K562 (cell line): ENCODE measurements at regions not wholly inside any gene's neighbourhood (a gene's known extent, or its start where the extent isn't known, plus 50 kb on each side); places are given as distances from the start of the nearest gene placed in this dataset.

Source experiments
- ATAC-seq: fragments of 200-7000 bp; cut with Tn5 transposase; 3 replicates; pipeline ENCODE4 v1.9.1; 2020; ENCODE audit warnings: moderate library complexity
- BruUV-seq: library from RNA; stranded (reverse); fragments of 400-500 nt; replicated peaks from 2 replicates; lab custom pipeline; 2021; lab: Mats Ljungman, UMichigan
- CTCF ChIA-PET: fragments of 300-600 bp; formaldehyde crosslinking; extraction: SDS; loops from one replicate; lab custom pipeline; 2021; ENCODE audit warnings: low intra/inter-chr PET ratio; lab: Yijun Ruan, JAX
- POLR2A ChIA-PET: fragments of 300-600, 350-650 bp; sonication (Branson Sonifier 250); formaldehyde crosslinking; extraction: SDS; loops from one replicate; lab custom pipeline; 2021; ENCODE audit warnings: antibody characterized with exemption, inconsistent platforms; lab: Yijun Ruan, JAX
- DNase-seq, 4 experiments: peaks; one replicate each; pipeline versions ENCODE4 v3.0.0 to v3.0.0-alpha.2; 2011 to 2018; ENCODE audit warnings: low spot score in 3 of 4, mixed read lengths in 3 of 4; ENCODE audit errors: extremely low read depth in 1 of 4
- FAIRE-seq: peaks from 2 replicates; lab custom pipeline; 2011; peaks lifted over from hg19 to GRCh38; lab: Jason Lieb, UNC
- H2AFZ ChIP-seq: 2 replicates; pipeline ENCODE4 v1.6.0; 2011; ENCODE audit warnings: low read depth, low read length, control low read depth, inconsistent platforms
- H3K27ac ChIP-seq: fragments of 200-600 bp; 3 replicates; pipeline ENCODE4 v1.8.0; 2011; ENCODE audit warnings: low read depth, mild to moderate bottlenecking, control low read depth, inconsistent platforms, low read length, moderate library complexity, mixed read lengths; ENCODE audit errors: extremely low read depth
- H3K27me3 ChIP-seq, 2 experiments: fragments of 300-600 bp in 1 of 2; 2 replicates in 1 of 2; 3 replicates in 1 of 2; pipeline versions ENCODE4 v1.6.0 to v1.8.0; 2011; ENCODE audit warnings: inconsistent platforms in 2 of 2, low read length in 2 of 2, mild to moderate bottlenecking in 1 of 2, mixed read lengths in 1 of 2, moderate library complexity in 1 of 2; ENCODE audit not compliant: control insufficient read depth in 2 of 2, insufficient read depth in 2 of 2
- H3K36me3 ChIP-seq: fragments of 300-600 bp; 3 replicates; pipeline ENCODE4 v1.8.0; 2011; ENCODE audit warnings: mild to moderate bottlenecking, low read length, inconsistent platforms; ENCODE audit not compliant: control insufficient read depth, insufficient read depth
- H3K4me1 ChIP-seq, 2 experiments: fragments of 200-600 bp in 1 of 2; replicated peaks in 1 of 2; 2 replicates in 1 of 2; 3 replicates in 1 of 2; pipeline versions ENCODE4 v1.5.1 to v1.8.0; 2011; ENCODE audit warnings: inconsistent platforms in 2 of 2, low read length in 2 of 2, mild to moderate bottlenecking in 1 of 2, mixed read lengths in 1 of 2, moderate library complexity in 1 of 2; ENCODE audit not compliant: control insufficient read depth in 2 of 2, insufficient read depth in 2 of 2
- H3K4me2 ChIP-seq: 2 replicates; pipeline ENCODE4 v1.6.1; 2011; ENCODE audit warnings: low read length, control low read depth, inconsistent platforms, mixed read lengths; ENCODE audit not compliant: insufficient read depth
- H3K4me3 ChIP-seq: fragments of 200-600 bp; sonication (generic), shearing (Covaris generic); 2 replicates; pipeline ENCODE4 v1.5.1; 2016; ENCODE audit warnings: control low read depth, inconsistent platforms
- H3K79me2 ChIP-seq: fragments of 200-600 bp; 3 replicates; pipeline ENCODE4 v1.8.0; 2011; ENCODE audit warnings: low read length, inconsistent platforms; ENCODE audit not compliant: control insufficient read depth, insufficient read depth
- H3K9ac ChIP-seq, 2 experiments: 2 replicates each; pipeline versions ENCODE4 v1.6.0 to v1.6.1; 2011; ENCODE audit warnings: low read depth in 2 of 2, low read length in 2 of 2, control low read depth in 1 of 2, inconsistent platforms in 1 of 2, mild to moderate bottlenecking in 1 of 2, mixed read lengths in 1 of 2; ENCODE audit not compliant: insufficient read depth in 1 of 2
- H3K9me1 ChIP-seq: one replicate; pipeline ENCODE4 v1.6.0; 2011; ENCODE audit warnings: inconsistent platforms, mild to moderate bottlenecking, low read length, moderate library complexity; ENCODE audit not compliant: control insufficient read depth, insufficient read depth
- H3K9me3 ChIP-seq: replicated peaks from 2 replicates; pipeline ENCODE4 v1.5.1; 2011; ENCODE audit warnings: low read depth, low read length, inconsistent platforms; ENCODE audit not compliant: control insufficient read depth, insufficient read depth
- H4K20me1 ChIP-seq: replicated peaks from 2 replicates; pipeline ENCODE4 v1.6.1; 2011; ENCODE audit warnings: low read length, inconsistent platforms, mixed read lengths; ENCODE audit not compliant: control insufficient read depth, insufficient read depth
- HEY1 ChIP-seq: fragments of 250-450 bp; sonication (Bioruptor Pico); IDR thresholded peaks from 2 replicates; pipeline ENCODE4 v1.5.0; 2020; ENCODE audit warnings: mild to moderate bottlenecking, moderate library complexity, borderline replicate concordance
- POU5F1 ChIP-seq: fragments of 150-350 bp; IDR thresholded peaks from 2 replicates; pipeline ENCODE4 v1.6.1; 2014; ENCODE audit warnings: borderline replicate concordance, low read length, low read depth, mild to moderate bottlenecking; ENCODE audit not compliant: partially characterized antibody
- ZBTB1 ChIP-seq: sonication (generic); formaldehyde crosslinking; IDR thresholded peaks from 2 replicates; pipeline ENCODE4 v1.8.1; 2023; ENCODE audit warnings: missing genetic modification reagents, low read depth, mild to moderate bottlenecking, borderline replicate concordance
- ZNF140 ChIP-seq: fragments of 250-450 bp; sonication (Bioruptor Pico); IDR thresholded peaks from 2 replicates; pipeline ENCODE4 v1.8.0; 2021; ENCODE audit warnings: moderate library complexity, mild to moderate bottlenecking, inconsistent platforms
- ZNF174 ChIP-seq: fragments of 250-450 bp; sonication (Bioruptor Pico); IDR thresholded peaks from 2 replicates; pipeline ENCODE4 v1.4.0; 2020; ENCODE audit warnings: mild to moderate bottlenecking
- ZNF24 ChIP-seq: fragments of 450-650 bp; IDR thresholded peaks from 2 replicates; pipeline ENCODE4 v1.6.1; 2016
- WGBS: fragments of 100-300 bp; shearing (Covaris generic); methylation state at CpG from one replicate; pipeline ENCODE4 v1.1.6; 2016; ENCODE audit warnings: low coverage, mixed read lengths; ENCODE audit not compliant: insufficient coverage; ENCODE audit errors: missing lambda C conversion rate; 5-methylcytosine and 5-hydroxymethylcytosine counted together
- in situ Hi-C: fragments of 300-500 bp; cut with MboI; formaldehyde crosslinking; loops from 4 replicates; pipeline ENCODE4 v1.15.0; 2018; ENCODE audit warnings: inconsistent platforms, mixed read lengths
- intact Hi-C: fragments of 100-400 bp; cut with micrococcal nuclease; formaldehyde crosslinking; loops from 2 replicates; pipeline ENCODE4 v1.14.2; 2022
- TF ChIP-seq, protein P1 (sequence below), 2 experiments: fragments of 450-650 bp; IDR thresholded peaks; 2 replicates each; pipeline ENCODE4 v1.6.1; 2016; ENCODE audit warnings: mild to moderate bottlenecking in 2 of 2, borderline replicate concordance in 1 of 2, low read depth in 1 of 2, moderate library complexity in 1 of 2

DNA sequence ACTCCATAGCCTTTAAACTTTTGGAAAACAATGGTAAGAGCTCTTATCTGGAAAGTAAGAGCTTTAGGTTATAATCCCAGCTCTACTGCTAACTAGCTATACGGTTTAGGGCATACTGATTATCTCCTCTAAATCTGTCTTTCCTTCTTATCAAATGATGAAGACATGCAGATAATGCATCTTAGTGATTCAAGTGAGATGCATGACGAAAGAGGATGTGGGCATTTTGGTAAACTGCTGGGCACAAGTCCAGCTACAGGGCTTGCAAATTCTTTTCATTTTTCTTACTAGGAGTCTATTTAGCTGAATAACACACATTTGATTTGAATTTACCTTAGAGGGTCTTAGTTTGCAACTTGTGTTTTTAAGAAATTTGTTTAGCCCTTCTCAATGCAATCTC lies 1604.8 kb upstream of the ZEB2 start:
- no peak overlapping the region for H3K4me2 ChIP-seq
- TF ChIP-seq ZNF174 (CRISPR knock-in tag) (no peak), ZNF24 (no peak), ZNF140 (CRISPR knock-in tag) (no peak), POU5F1 (no peak)
- no peaks in the 10 kb centered on the region for H3K4me1 ChIP-seq
- no peak overlapping the region for H3K27ac ChIP-seq
- intact Hi-C loops (no loop called here), in situ Hi-C loops (no loop called here)
- no peak overlapping the region for H3K9ac ChIP-seq
- BruUV-seq = no TSS peak
- no peaks in the 10 kb centered on the region for H3K36me3 ChIP-seq
- H3K79me2 ChIP-seq = no peaks in the 10 kb centered on the region
- WGBS = 0% methylated on average over 2 of the region's 2 CpGs
- no peak overlapping the region for H2AFZ ChIP-seq
- DNase-seq (no peak), FAIRE-seq (no peak), ATAC-seq (no peak)
- H4K20me1 ChIP-seq = no peaks in the 10 kb centered on the region
- ChIA-PET POLR2A (no interaction called here), CTCF (no interaction called here)
- H3K27me3 ChIP-seq = no peaks in the 10 kb centered on the region
- no peak overlapping the region for H3K4me3 ChIP-seq
- no peaks in the 10 kb centered on the region for H3K9me3 ChIP-seq
- no peaks in the 10 kb centered on the region for H3K9me1 ChIP-seq

DNA sequence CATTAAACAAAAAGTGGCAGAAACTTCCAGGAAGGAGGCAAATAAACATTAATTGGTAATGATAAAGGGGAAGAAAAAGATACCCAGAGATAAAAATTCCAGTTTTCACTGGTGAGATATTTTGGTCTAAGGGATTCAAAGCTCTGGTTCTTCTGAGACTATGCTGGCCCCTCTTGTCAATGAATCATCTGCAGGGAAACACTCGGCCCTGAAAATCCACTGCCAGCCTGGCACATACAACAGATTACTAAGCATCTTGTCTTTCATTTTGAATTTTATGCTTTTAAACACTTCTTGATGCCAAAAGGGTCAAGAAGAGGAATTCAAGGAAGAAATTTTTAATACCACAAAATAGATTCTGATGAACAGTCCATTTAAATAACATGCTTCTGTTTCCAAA lies 1603.8 kb upstream of the ZEB2 start:
- no peak for FAIRE-seq
- CTCF ChIA-PET = no interaction called here
- Histone ChIP-seq H3K9ac (no peak overlapping the region), H3K27ac (no peak overlapping the region), H3K4me2 (no peak overlapping the region), H4K20me1 (no peaks in the 10 kb centered on the region), H3K4me3 (no peak overlapping the region), H3K9me1 (no peaks in the 10 kb centered on the region), H2AFZ (no peak overlapping the region), H3K27me3 (no peaks in the 10 kb centered on the region), H3K79me2 (no peaks in the 10 kb centered on the region), H3K9me3 (no peaks in the 10 kb centered on the region), H3K36me3 (no peaks in the 10 kb centered on the region), H3K4me1 (no peaks in the 10 kb centered on the region)
- no peak for DNase-seq
- no peak for ATAC-seq
- intact Hi-C loops (no loop called here), in situ Hi-C loops (no loop called here)
- POLR2A ChIA-PET = no interaction called here
- no TSS peak for BruUV-seq
- WGBS = 0% methylated on average over 1 of the region's 1 CpG
- TF ChIP-seq, protein P1, sequence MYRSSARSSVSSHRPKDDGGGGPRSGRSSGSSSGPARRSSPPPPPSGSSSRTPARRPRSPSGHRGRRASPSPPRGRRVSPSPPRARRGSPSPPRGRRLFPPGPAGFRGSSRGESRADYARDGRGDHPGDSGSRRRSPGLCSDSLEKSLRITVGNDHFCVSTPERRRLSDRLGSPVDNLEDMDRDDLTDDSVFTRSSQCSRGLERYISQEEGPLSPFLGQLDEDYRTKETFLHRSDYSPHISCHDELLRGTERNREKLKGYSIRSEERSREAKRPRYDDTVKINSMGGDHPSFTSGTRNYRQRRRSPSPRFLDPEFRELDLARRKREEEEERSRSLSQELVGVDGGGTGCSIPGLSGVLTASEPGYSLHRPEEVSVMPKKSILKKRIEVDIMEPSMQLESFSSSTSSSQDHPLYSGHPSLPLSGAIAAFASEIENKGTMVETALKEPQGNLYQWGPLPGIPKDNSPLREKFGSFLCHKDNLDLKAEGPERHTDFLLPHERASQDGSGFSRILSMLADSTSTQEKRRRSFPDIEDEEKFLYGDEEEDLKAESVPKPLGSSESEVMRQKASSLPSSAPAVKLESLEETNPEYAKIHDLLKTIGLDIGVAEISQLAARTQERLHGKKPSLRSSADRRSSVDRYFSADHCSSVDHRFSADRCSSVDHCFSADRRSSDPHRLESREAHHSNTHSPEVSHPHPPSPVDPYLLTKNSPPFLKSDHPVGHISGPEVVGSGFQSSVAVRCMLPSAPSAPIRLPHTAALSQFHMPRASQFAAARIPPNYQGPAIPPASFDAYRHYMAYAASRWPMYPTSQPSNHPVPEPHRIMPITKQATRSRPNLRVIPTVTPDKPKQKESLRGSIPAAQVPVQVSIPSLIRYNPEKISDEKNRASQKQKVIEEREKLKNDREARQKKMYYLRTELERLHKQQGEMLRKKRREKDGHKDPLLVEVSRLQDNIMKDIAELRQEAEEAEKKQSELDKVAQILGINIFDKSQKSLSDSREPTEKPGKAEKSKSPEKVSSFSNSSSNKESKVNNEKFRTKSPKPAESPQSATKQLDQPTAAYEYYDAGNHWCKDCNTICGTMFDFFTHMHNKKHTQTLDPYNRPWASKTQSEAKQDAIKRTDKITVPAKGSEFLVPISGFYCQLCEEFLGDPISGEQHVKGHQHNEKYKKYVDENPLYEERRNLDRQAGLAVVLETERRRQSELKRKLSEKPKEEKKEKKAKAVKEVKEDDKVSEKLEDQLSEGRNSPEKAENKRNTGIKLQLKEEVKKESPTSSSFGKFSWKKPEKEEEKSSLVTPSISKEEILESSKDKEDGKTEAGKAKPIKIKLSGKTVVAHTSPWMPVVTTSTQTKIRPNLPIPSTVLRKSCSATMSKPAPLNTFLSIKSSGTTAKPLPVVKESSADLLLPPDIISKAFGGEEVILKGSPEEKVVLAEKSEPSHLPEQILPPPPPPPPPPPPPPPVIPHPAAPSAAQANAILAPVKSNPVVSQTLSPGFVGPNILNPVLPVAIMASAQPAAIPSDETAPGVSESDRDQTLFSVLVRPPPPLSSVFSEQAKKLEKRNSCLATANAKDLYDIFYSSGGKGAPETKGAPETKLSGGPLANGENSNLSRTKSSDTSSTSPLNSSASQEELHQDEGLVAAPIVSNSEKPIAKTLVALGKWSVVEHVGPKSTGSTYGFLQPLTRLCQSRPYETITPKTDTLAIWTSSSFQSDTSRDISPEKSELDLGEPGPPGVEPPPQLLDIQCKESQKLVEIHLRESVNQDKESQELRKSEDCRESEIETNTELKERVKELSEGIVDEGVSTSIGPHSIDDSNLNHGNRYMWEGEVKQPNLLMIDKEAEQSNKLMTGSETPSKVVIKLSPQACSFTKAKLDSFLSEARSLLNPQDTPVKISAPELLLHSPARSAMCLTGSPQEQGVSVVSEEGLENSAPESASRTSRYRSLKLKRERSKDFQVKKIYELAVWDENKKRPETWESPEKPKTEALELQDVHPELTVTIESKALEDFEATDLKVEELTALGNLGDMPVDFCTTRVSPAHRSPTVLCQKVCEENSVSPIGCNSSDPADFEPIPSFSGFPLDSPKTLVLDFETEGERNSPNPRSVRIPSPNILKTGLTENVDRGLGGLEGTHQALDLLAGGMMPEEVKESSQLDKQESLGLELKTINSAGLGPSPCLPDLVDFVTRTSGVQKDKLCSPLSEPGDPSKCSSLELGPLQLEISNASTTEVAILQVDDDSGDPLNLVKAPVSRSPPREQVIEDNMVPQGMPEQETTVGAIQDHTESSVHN (IDR thresholded peaks at IDR 0.05; ENCODE audit: borderline replicate concordance in 1 of 2, low read depth in 1 of 2) = no peak
- TF ChIP-seq HEY1 (CRISPR knock-in tag) = no peak
- no peak for TF ChIP-seq ZBTB1
